ENCODE measurements at regions not wholly inside any gene's neighbourhood (a gene's known extent, or its start where the extent isn't known, plus 50 kb on each side); places are given as distances from the start of the nearest gene placed in this dataset.
"Not testable (repeated sequence)": the region's sequence is repeated elsewhere in the genome, so short reads cannot be mapped to it uniquely, and the experiment has no call there.

DNA sequence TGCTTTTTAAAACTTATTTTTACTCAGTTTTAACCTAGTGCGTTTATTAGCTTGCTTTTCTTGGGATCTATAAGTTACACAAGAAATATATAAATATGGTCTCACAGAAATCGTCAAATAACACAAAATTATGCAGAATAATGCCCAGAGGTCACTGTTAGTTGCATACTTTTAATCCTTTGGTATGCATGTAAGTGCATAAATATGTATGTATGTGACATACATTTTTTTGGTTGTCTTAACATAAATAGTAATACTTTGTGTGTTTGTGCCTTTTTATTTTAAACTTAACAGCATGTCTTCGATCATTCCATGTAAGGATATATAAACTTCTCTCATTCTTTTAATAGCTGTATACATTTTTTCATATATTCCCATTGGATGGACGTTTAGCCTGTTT, 459.6 kb downstream of the PCNX1 start:
- DNase-seq, result no peak

DNA sequence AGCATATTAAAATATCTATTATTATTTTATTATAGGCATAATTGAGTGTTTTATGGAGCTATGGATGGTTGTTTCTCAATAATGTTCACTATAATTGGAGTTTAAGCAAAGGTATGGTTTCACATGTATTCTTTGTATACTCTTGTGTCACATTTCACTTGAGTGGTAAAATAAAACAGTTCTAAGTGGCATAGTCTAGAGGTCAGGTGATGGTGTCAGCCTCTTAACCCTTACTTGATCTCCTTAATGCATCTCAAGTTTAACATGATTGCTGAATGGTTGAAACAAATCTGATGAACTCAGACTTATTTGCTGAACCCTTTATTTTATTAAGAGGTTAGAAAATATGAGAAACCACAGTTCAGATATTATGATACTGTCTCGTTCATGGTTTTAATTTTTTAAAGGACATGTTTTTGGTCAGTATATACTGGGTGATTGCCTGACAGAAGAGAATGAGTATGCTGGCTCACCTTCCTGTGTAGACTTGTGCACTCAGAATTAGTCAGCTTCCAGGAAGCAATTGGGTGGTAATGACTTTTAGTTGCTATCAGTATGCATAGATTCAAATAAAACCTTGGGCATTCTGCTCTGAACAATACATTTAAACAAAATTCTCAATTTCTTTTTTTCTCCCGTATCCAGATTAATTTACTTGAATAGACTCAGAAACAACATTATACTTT, 464.6 kb downstream of the PCNX1 start:
- no peak for DNase-seq

DNA sequence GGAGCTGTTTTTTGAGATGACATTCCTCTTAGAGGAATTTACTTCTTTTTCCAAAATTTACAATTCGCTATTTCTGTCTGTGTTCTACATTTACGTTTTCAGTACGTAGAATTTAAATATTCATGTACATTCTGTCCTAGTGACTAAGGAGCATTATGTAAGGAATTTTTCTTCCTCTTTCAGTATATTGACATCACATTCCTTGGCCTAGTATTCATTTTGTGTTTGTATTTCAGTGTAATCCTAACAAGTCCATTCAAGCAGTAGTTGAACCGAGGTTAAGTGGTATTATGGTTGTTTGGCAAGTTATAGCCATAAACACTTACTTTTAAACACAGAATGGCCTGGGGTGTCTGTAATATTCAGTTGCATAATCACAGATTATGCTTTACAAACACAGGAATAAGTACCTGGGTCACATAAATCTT, 465.2 kb downstream of the PCNX1 start:
- DNase-seq, result no peak

DNA sequence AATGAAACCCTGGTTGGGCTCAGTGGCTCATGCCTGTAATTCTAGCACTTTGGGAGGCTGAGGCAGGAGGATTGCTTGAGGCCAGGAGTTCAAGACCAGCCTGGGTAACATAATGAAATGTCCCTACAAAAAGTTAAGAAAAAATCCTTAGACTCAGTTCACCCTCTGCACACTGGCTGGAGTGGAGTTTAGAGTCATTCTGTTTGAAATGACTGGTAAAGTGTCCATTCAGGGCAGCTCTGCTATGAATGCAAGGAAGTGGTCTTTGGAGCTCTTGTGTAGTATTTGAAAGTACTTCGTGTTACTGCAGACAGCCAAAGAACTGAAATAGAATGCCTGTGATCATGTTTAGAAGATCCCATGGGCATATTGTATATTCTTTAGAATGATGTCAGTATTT, 466.5 kb downstream of the PCNX1 start:
- no peak for DNase-seq

DNA sequence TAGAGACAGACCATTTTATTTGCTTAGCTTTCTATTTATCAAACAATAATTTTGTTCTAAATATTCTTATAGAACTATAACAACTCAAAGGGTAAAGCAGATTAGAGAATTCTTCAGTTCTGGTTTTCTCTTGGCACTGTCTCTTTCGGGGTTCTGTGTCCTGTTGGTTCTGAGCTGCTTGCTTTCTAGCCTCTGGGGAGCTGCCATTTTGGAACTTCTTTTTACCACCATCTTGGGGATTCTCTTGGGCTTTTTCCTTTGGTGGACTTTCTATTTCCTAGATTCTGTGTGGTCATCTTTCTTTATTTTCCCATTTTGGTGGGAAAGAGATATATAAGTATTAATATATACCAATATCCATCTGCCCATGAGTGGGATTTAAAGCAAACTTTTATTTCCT, 467.7 kb downstream of the PCNX1 start:
- DNase-seq, result no peak

DNA sequence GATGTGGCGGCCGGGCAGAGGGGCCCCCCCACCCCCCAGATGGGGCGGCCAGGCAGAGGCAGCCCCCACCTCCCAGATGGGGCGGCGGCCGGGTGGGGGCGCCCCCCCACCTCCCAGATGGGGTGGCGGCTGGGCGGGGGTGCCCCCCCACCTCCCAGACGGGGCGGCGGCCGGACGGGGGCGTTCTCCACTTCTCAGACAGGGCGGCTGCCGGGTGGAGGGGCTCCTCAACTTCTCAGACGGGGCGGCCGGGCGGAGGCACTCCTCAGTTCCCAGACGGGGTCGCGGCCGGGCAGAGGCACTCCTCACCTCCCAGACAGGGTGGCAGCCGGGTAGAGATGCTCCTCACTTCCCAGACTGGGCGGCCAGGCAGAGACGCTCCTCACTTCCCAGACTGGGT, 469.8 kb downstream of the PCNX1 start:
- no peak for DNase-seq

DNA sequence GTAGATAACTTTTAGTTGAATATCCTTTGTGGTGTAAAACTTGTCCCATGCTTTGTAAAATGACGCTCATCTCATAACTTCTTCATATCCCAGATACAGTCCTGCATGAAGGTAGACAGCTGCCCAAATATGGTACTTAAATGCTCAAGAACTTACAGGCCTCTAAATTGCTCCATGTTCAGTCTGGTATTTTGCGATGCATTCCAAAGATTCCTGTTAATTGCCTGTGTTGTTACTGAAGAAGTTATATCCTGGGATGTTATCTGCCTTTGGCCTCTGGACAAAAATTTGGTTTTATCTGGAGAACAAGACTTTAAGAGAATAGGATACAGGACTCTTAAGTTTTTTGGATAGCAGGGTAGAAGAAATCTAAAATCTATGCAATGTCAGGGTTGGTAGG, 473.0 kb downstream of the PCNX1 start:
- no peak for DNase-seq

DNA sequence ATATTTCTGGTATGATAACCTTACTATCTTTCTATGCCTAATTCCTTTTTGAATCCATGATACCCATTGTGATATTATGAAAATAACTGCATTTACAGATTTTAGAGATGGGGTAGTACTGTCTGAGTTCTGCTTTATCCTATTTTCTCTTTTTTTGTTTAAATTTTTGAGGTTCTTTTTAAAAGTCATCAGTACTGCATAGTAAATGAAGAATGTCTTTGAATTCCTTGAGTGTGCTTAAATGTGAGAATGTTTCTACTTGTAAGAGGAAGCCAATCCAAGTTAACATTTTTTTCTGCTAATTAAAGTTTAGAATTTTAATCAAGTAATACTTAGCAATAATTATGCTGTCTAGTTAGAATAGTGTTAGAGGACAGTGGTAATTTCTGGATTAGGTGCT, 474.6 kb downstream of the PCNX1 start:
- no peak for DNase-seq

DNA sequence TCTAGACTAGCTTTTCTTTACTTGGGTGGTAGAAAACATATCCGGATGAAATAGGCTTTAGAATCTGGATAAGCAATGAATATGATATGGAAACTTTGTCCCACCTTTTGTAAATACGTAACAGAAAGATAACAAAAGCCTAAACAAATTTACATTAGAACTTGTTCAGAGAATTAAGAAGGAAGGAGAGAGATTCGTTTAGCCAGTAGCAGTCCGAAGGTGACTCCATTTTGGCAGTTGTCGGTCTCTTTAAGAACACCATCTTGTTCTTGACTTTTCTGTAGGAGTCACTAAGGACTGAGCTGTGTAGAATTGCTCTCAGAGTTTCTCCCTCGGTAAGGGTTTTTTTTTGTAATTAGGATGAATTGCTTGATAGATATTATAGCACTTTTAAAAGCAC, 475.1 kb downstream of the PCNX1 start:
- no peak for DNase-seq

DNA sequence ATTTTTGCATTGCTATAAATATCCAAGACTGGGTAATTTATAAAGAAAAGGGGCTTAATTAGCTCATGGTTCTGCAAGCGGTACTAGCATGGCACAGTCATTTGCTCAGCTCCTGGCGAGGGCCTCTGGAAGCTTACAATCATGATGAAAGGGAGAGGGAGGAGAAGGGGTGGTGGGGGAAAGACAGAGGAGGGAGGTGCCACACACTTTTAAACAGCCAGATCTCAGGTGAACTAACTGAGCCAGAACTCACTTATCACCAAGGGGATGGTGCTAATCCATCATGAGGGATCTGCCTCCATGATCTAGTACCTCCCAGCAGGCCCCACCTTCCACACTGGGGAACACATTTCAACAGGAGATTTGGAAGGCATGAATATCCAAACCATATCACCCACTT, 476.3 kb downstream of the PCNX1 start:
- DNase-seq, result no peak

DNA sequence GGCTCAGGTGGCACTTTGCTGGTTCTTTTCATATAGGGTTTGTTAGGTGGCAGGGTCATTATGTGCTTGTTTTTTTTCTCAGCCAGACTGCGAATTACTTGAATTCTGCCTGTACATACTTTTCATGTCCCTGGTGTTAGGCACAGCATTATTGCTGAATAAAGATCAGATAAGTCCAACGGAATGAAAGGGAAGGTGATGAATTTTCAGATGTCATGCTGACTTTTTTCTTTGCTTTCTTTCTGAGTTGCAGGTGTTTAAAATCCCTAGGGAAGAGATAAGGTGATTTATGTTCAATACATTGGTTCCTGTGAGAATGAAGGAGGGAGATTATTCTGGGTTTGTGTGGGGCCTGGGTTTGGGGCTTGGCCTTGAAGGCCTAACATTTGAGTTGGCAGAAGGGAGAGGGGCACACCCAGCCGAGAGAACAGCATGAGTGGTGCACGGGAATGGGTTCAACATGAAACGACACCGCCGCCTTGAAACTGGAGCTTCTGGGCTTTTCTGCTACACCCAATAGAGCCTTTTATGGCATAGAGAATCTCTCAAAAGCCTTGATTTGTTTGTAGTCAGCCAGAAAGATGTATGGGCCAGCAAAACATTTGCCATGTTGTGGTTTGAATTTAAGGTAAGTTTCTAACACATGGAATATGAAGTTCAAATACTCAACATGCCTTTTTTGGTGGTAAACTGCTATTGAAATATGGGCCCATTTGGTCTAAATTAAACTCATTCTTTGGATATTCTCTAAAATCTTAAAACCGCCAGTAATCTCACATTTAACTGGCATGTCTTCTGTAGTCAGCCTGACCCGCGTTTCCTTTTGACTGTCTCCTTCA, 477.0 kb downstream of the PCNX1 start:
- DNase-seq, result no peak

DNA sequence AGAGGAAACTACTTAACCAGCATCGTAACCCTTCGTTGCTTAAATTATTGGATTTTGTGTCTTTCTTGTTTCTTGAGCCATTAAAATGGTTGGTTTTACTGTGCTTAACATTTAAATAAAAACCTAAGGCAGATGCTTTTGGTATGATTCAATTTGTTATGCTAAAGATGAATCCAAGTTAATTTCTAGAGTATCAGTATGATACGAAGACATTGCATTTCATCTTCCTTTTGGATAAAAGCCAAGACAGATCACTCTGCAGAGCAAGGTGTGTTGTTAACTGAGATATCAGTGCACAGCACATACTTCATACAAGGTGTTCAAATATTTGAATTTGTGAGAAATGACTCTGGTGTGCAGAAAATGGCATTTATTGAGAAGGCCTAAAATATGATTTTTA, 480.5 kb downstream of the PCNX1 start:
- DNase-seq, result no peak

DNA sequence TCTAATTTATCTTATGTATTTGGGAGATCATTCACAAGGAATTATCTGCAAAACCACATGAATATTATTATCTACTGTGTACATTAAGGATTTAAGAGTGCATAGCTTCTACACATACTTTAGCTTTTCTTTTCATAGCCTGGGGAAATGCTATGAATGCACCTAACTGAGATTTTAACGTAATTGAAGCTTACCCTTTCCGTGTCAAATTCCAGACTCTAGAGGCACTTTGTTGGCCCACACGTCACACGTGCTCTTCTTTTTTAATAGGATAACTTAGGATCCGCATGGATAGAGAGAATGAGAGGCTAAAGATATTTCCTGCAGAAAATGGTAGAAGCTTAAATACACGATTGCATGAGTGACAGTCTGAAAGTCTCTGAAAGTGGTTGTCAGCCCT, 481.1 kb downstream of the PCNX1 start:
- DNase-seq, result no peak

DNA sequence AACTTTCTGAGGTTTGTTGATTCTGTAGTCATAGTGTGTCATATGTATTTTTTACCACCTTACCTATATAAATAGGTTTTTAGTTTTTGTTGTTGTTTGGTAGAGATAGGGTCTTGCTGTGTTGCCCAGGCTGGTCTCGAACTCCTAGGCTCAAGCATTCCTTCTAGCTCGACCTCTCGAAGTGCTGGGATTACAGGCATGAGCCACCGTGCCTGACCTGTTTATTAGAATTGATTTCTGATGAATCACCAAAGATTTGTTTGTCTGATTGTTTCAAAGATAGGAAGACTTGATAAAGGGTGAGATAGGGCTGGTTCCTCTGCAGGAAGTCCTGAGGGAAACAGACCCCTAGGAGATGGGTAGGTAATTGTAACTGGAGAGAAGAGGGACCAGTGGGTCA, 481.6 kb downstream of the PCNX1 start:
- DNase-seq, result no peak

DNA sequence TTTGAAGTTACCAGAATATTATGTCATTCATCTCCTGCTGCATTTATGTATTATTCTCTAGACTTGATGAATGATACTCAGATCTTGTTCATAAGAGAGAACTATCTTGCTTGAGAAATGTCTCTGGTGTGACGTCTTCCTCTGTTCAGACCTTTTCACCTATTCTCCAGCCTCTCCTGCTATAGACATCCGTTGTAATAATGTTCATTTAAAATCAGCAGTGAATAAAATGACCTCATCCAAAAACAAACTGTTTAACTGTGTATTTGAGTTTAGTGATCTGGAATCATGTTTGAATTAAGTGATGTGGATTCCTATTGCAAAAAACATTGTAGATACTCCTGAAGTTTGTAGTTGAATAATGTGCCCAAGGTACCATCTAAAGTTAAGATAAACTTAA, 487.1 kb downstream of the PCNX1 start:
- no peak for DNase-seq

DNA sequence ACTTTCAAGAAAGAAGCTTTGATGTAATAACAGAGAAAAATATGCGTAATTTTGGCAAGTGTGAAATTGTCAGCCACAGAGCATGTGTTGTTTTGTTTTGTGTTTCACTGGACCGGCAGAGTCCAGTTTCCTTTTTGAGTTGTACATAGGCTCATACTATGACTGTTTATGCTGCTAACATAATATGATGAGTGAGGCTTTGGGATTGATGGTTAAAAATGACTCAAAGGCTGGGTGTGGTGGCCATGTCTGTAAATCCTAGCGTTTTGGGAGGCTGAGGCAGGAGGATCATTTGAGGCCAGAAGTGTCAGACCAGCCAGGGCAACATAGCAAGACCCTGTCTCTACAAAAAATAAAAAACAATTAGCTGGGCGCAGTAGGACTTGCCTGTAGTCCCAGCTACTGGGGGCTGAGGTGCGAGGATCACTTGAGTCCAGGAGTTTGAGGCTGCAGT, 487.9 kb downstream of the PCNX1 start:
- no peak for DNase-seq

DNA sequence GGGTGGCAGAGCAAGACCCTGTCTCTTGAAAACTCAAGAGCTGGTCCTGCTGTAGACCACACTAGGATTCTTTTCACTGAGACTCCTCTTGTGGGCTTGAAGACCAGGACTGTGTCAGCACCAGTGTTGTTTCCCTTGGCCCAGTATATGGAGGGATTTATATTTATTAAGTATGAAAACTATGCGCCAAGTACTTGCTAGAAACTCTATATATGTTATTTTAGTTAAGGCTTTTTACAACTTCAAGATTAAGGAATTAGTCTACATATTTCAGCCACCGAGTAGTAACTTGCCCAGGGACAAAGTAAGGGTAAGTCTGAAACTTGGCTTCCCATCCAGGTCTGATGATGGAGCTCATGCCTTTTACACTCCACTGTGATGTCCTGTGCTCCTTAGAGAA, 488.4 kb downstream of the PCNX1 start:
- DNase-seq, result no peak

DNA sequence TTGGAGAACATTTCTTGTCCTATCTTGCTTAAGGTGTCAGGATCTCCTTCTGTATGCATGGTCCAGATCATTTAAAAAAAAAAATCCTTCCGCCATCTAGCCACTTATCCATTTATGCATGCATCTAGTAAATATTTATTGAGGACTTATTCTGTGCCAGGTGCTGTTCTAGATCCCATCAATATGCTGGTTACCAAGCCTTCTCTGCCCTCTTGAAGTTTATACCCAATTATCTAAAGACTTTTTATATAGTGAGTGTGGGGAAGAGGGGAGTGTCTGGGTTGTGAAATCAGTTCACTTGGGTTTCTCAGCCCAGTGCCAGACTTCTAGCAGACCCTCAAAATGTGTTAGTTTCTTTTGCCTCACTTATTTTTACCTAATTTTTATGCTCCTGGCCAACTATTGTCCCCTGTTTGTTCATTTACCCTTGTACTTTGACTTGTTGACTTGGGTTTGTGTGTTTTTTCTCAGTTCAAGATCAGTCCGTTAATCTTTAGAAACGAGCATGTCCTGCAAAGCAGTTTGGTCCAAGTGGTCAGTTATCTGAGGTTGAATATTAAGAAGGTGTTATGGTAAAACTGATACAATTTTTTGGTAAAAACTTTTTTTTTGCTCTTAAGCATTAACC, 488.9 kb downstream of the PCNX1 start:
- DNase-seq, result no peak

DNA sequence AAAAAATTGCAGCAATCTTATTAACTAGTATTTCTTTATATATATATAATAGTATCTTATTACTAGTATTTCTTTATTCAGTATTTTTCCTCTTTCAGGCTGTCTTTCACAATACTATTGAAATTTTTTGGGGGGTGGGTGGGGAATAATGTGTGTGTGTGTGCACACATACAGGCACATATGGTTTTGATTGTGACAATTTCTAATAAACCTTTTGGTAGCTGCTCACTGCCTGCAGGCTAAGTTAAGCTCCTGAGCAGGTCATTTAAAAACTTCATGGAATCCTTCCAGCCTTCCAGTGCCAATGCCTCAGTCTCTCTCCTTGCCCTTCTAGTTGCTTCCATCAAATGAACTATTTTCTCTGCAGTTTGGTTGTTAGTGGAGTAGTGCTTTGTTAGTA, 490.1 kb downstream of the PCNX1 start:
- no peak for DNase-seq

DNA sequence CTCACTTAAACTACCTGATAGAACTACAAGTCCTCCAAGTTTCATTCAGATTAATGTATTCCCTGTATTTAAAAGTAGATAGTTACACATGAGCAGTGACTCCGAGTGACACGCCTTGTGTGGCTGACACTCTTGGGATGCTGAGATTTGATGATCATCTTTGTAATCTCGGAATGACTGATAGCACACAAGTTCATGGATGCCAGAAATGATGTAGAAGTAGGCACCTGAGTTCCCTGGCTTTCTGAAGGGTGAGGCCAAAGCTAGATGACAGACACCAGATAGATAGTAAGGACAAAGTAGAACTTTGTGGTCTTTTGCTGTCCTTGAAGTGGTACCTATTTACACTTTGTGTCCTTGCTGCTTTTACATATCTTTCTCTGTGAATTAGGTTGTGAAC, 491.2 kb downstream of the PCNX1 start:
- no peak for DNase-seq

DNA sequence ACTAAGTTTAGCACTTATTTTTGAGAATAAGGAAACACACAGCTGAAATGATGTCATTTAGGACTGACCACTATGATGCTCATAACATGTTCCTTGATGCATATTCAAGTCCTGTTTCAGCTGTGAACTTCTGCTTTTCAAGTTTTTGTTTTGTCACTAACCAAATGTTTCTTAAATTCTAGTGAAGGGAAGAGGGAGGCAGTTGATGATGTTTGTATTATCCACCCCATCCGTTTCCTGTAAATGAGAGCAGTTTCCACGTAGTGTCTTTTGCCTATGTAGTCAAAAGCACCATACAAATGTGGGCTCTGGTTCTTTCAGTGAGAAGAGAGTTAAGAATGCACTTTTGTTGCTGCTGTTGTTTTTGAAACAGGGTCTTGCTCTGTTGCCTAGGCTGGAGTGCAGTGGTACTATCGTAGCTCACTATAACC, 491.8 kb downstream of the PCNX1 start:
- no peak for DNase-seq

DNA sequence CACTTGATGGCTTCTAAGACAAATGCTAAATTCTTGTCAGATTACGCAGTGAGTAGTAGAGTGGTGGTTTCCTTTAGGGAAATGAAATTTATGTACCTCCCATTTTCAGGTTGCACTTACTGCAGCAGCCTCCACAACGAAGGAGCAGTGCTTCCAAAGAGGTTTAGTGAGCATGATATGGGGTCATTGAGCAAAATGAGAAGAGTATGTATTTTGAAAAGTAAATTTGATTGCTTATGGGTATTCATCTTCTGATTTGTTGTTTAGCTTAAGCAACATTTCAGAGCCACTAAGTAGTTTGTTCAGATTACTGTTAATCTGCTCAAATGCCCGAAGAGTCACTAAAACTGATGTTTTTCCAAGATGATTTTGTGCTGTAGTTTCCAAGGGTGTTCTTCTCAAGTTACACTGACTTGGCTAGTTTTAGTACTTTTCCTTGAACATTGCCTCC, 493.6 kb downstream of the PCNX1 start:
- no peak for DNase-seq

DNA sequence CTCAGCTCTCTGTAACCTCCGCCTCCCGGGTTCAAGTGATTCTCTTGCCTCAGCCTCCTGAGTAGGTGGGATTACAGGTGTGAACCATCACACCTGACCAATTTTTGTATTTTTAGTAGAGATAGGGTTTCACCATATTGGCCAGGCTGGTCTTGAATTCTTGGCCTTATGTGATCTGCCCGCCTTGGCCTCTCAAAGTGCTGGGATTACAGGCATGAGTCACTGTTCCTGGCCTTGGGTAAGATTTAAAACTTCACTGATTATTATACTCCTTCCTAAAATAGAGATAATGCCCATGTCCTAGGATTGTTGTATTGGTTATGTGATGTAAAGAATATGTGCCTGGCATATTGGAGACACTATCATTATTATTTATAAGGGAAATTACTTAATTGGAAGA, 495.2 kb downstream of the PCNX1 start:
- not testable (repeated sequence) for DNase-seq

DNA sequence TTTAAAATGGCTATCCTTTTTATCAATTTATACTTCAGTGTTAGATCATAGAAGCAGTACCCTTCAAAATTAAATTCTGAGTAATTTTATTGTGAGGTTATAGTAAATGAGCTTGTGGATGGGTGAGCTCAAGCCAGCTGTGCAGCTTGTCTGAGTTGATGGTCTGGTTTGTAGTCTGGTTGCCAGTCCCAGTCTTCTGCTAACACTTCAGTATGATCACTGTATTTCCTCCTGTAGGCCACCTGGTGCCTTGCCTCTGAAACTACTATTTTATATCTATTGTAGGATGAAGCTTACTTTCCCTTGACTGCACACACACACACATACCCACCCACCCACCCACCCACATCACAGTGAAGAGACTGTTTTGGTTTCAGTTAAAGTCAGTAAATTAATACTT, 496.4 kb downstream of the PCNX1 start:
- DNase-seq, result no peak

Data from activated gamma-delta T cell treated with Interleukin-2 at 50 U/mL for 16 hours (primary cell).